Right atrium auricular region (tissue), 2 donors: ENCODE measurements at regions not wholly inside any gene's neighbourhood (a gene's known extent, or its start where the extent isn't known, plus 50 kb on each side); places are given as distances from the start of the nearest gene placed in this dataset.
"Not testable (repeated sequence)": the region's sequence is repeated elsewhere in the genome, so short reads cannot be mapped to it uniquely, and the experiment has no call there.

Experiments used
- DNase-seq: peaks from one replicate; pipeline ENCODE4 v3.0.0-alpha.2; 2019; ENCODE audit warnings: low spot score
- H3K27ac ChIP-seq, 2 donors: fragments of 200-600 bp; sonication (generic); 1 replicate in 1 of 2; 2 replicates in 1 of 2; pipeline ENCODE4 v1.5.1; 2016 to 2019
- H3K27me3 ChIP-seq, 2 donors: fragments of 200-600 bp; sonication (generic); one replicate each; pipeline versions ENCODE4 v1.5.1 to v1.6.0; 2017 to 2019
- H3K36me3 ChIP-seq: fragments of 200-600 bp; sonication (generic); one replicate; pipeline ENCODE4 v1.5.1; 2016
- H3K4me1 ChIP-seq, 2 donors: fragments of 200-600 bp; sonication (generic); one replicate each; pipeline versions ENCODE4 v1.5.1 to v1.6.0; 2017 to 2019
- H3K4me3 ChIP-seq, 2 donors: fragments of 200-600 bp; sonication (generic); 1 replicate in 1 of 2; 2 replicates in 1 of 2; pipeline ENCODE4 v1.5.1; 2017 to 2019; ENCODE audit warnings: mild to moderate bottlenecking in 1 of 2, moderate library complexity in 1 of 2
- H3K9me3 ChIP-seq, 2 donors: fragments of 200-600 bp; sonication (generic); one replicate each; pipeline ENCODE4 v1.5.1; 2019
- TF ChIP-seq, protein P1 (sequence below), 2 donors: fragments of 200-600 bp; sonication (generic); IDR thresholded peaks; one replicate each; pipeline ENCODE4 v1.5.1; 2019; ENCODE audit warnings: antibody characterized with exemption in 2 of 2

DNA sequence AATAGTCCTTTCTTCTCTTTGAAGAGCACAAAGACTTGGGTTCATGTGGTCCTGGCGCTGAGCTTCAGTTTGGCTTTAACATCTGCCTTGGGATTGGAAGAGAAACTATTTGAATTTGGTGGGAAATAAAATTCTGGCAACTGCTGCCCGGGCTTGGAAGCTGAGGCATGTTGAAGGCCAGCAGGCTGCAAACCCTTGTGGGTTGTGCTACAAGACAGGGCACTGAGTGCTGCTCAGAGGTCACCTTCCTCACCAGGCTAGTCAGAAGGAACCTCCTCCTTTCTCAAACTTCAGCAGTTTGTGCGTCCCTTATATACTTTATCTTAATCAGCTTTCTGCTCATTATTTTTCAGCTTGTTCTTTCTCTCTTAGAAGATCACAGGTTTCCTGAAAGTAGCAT, 238.4 kb upstream of the TBX18 start:
- Histone ChIP-seq H3K4me1 (no peaks in the 10 kb centered on the region), H3K9me3 (no peaks in the 10 kb centered on the region), H3K4me3 (no peak overlapping the region), H3K27ac (no peak overlapping the region), H3K36me3 (no peaks in the 10 kb centered on the region), H3K27me3 (no peaks in the 10 kb centered on the region)
- DNase-seq, result no peak
- TF ChIP-seq, protein P1, sequence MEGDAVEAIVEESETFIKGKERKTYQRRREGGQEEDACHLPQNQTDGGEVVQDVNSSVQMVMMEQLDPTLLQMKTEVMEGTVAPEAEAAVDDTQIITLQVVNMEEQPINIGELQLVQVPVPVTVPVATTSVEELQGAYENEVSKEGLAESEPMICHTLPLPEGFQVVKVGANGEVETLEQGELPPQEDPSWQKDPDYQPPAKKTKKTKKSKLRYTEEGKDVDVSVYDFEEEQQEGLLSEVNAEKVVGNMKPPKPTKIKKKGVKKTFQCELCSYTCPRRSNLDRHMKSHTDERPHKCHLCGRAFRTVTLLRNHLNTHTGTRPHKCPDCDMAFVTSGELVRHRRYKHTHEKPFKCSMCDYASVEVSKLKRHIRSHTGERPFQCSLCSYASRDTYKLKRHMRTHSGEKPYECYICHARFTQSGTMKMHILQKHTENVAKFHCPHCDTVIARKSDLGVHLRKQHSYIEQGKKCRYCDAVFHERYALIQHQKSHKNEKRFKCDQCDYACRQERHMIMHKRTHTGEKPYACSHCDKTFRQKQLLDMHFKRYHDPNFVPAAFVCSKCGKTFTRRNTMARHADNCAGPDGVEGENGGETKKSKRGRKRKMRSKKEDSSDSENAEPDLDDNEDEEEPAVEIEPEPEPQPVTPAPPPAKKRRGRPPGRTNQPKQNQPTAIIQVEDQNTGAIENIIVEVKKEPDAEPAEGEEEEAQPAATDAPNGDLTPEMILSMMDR (IDR thresholded peaks at IDR 0.05), result no peak

DNA sequence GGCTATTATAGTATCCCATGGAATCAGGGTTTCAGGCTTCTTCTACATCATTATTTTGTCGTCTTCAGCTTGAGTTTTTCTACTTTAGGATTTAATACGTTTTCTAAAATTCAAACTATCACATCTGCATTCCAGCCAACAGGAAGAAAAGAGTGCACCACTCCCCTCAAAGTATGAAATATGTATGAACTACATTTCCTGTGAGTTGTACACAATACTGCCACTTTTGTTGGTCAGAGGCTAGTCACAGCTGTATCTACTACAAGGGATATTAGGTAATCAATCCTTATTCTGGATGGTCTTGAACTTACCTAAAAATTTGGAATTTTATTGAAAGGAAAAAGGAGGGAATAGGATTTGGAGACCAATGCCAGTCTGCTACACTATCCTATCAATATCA, 235.6 kb upstream of the TBX18 start:
- Histone ChIP-seq H3K27me3 (no peaks in the 10 kb centered on the region), H3K27ac (no peak overlapping the region), H3K36me3 (no peaks in the 10 kb centered on the region), H3K4me3 (no peak overlapping the region), H3K4me1 (no peaks in the 10 kb centered on the region), H3K9me3 (no peaks in the 10 kb centered on the region)
- TF ChIP-seq, protein P1 (IDR thresholded peaks at IDR 0.05), result no peak
- no peak for DNase-seq

DNA sequence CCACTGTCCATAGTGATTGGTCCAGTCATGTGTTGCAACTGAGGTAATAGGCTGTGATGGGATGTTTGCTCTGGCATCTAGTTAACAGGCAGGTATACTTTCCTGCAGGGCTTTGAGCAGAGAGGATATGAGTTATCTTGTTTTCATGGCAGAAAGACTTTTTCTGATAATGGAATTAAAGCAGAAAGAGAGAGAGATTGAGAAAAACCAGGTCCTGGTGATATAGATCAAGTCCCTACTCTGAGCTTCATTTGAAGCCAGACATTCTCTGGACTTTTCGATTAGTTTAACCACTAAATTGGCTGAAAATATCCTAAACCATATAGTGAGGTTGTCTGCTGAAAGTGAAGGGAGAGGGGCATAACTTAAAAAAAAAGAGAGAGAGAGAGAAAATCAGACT, 233.8 kb upstream of the TBX18 start:
- no peaks in the 10 kb centered on the region for H3K36me3 ChIP-seq
- no peak overlapping the region for H3K4me3 ChIP-seq
- TF ChIP-seq, protein P1 (IDR thresholded peaks at IDR 0.05), result no peak
- no peaks in the 10 kb centered on the region for H3K9me3 ChIP-seq
- H3K27ac ChIP-seq, result no peak overlapping the region
- H3K4me1 ChIP-seq, result no peaks in the 10 kb centered on the region
- H3K27me3 ChIP-seq, result no peaks in the 10 kb centered on the region
- no peak for DNase-seq

DNA sequence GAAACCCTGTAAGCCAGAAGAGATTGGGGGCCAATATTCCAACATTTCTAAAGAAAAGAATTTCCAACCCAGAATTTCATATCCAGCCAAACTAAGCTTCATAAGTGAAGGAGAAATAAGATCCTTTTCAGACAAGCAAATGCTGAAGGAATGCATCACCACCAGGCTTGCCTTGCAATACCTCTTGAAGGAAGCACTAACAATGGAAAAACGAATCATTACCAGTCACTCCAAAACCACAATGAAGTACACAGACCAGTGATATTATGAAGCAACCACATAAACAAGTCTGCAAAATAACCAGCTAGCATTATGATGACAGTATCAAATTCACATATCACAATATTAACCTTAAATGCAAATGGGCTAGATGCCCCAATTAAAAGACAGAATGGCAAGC, 224.4 kb upstream of the TBX18 start:
- H3K4me3 ChIP-seq, H3K9me3 ChIP-seq, H3K36me3 ChIP-seq, H3K27ac ChIP-seq, DNase-seq, H3K4me1 ChIP-seq, H3K27me3 ChIP-seq: not testable (repeated sequence)

DNA sequence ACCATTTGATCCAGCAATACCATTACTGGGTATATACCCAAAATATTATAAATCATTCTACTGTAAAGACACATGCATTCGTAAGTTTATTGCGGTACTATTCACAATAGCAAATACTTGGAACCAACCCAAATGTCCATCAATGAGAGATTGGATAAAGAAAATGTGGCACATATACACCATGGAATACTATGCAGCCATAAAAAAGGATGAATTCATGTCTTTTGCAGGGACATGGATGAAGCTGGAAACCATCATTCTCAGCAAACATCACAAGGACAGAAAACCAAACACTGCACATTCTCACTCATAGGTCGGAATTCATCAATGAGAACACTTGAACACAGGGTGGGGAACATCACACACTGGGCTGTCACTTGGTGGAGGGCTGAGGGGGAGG, 221.1 kb upstream of the TBX18 start:
- not testable (repeated sequence) for H3K27ac ChIP-seq, H3K4me3 ChIP-seq, H3K36me3 ChIP-seq, H3K4me1 ChIP-seq, H3K27me3 ChIP-seq, H3K9me3 ChIP-seq, DNase-seq

- H3K4me1 ChIP-seq, result no peaks in the 10 kb centered on the region
- DNase-seq, result no peak
- no peaks in the 10 kb centered on the region for H3K9me3 ChIP-seq
- no peaks in the 10 kb centered on the region for H3K27me3 ChIP-seq
- H3K27ac ChIP-seq, result no peak overlapping the region
- H3K36me3 ChIP-seq, result no peaks in the 10 kb centered on the region
- no peak overlapping the region for H3K4me3 ChIP-seq
- TF ChIP-seq, protein P1 (IDR thresholded peaks at IDR 0.05), result no peak
Observed at GRCh38 chr6:84979541-84979940, 215.1 kb upstream of the TBX18 start.

DNA sequence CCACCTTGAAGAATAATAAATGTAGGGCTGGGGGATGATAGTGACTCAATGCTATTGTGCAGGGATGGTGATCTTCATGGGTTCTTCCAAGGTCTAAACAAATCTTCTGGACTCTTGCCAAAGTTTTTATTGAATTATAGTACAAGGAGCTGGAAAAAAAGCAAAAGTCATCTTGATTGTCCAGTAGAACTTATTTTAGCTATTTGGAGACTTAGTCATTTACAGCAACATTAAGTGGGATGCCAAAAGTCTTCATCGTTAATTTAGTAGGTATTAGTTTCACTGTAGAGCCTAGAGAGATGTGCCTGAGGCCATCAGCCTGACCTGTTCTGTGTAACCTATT, 212.9 kb upstream of the TBX18 start:
- no peaks in the 10 kb centered on the region for H3K27me3 ChIP-seq
- peaks cover 0 to 4% of the 10 kb centered on the region in 2 donors for H3K9me3 ChIP-seq
- H3K36me3 ChIP-seq, result no peaks in the 10 kb centered on the region
- TF ChIP-seq, protein P1 (IDR thresholded peaks at IDR 0.05), result no peak
- H3K4me1 ChIP-seq, result no peaks in the 10 kb centered on the region
- H3K4me3 ChIP-seq, result no peak overlapping the region
- no peak overlapping the region for H3K27ac ChIP-seq
- no peak for DNase-seq
